ENCODE measurements at regions not wholly inside any gene's neighbourhood (a gene's known extent, or its start where the extent isn't known, plus 50 kb on each side); places are given as distances from the start of the nearest gene placed in this dataset.
"Not testable (repeated sequence)": the region's sequence is repeated elsewhere in the genome, so short reads cannot be mapped to it uniquely, and the experiment has no call there.

DNA sequence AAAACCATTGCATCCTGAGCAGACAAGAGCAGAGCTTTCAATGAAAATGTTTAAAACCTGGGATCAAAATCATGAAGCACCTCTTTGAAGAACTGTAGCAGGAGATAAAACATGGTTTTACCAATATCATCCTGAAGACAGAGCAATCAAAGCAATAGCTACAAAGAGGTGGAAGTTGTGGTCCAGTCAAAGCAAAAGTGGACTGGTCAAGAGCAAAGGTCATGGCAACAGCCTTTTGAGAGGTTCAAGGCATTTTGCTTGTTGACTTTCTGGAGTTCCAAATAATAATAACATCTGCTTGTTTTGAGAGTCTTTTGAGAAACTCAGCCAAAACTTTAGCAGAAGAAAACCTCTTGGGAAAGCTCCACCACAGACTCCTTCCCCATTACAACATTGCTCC lies 893.9 kb upstream of the POT1 start:
- H3K9me3 ChIP-seq (ENCODE audit: low read length), result no peaks in the 10 kb centered on the region
- H3K27ac ChIP-seq (ENCODE audit: low read depth, low read length, poor library complexity, severe bottlenecking), result no peak overlapping the region
- no peaks in the 10 kb centered on the region for H4K20me1 ChIP-seq (ENCODE audit: insufficient read depth, low read length)
- no peaks in the 10 kb centered on the region for H3K79me2 ChIP-seq (ENCODE audit: insufficient read depth, low read length)
- no peaks in the 10 kb centered on the region for H3K36me3 ChIP-seq (ENCODE audit: insufficient read depth, low read length)
- H3K4me3 ChIP-seq (ENCODE audit: low read depth, low read length, poor library complexity, severe bottlenecking), result no peak overlapping the region
- no peak overlapping the region for H3K9ac ChIP-seq (ENCODE audit: low read length)
- H3K4me2 ChIP-seq (ENCODE audit: low read length), result no peak overlapping the region
- H3K4me1 ChIP-seq (ENCODE audit: insufficient read depth, low read length, severe bottlenecking), result no peaks in the 10 kb centered on the region
- no peaks in the 10 kb centered on the region for H3K27me3 ChIP-seq (ENCODE audit: insufficient read depth, low read length)
- no peaks in the 10 kb centered on the region for H3F3A ChIP-seq (ENCODE audit: insufficient read depth, low read length)
- TF ChIP-seq, protein P1, sequence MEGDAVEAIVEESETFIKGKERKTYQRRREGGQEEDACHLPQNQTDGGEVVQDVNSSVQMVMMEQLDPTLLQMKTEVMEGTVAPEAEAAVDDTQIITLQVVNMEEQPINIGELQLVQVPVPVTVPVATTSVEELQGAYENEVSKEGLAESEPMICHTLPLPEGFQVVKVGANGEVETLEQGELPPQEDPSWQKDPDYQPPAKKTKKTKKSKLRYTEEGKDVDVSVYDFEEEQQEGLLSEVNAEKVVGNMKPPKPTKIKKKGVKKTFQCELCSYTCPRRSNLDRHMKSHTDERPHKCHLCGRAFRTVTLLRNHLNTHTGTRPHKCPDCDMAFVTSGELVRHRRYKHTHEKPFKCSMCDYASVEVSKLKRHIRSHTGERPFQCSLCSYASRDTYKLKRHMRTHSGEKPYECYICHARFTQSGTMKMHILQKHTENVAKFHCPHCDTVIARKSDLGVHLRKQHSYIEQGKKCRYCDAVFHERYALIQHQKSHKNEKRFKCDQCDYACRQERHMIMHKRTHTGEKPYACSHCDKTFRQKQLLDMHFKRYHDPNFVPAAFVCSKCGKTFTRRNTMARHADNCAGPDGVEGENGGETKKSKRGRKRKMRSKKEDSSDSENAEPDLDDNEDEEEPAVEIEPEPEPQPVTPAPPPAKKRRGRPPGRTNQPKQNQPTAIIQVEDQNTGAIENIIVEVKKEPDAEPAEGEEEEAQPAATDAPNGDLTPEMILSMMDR (IDR thresholded peaks at IDR 0.05; ENCODE audit: low read length), result no peak
- no peak for TF ChIP-seq EZH2 (IDR thresholded peaks at IDR 0.05; ENCODE audit: borderline replicate concordance, low read length)
- H2AFZ ChIP-seq (ENCODE audit: low read length), result no peak overlapping the region
- H3K9me2 ChIP-seq (ENCODE audit: low read depth, low read length), result no peaks in the 10 kb centered on the region

DNA sequence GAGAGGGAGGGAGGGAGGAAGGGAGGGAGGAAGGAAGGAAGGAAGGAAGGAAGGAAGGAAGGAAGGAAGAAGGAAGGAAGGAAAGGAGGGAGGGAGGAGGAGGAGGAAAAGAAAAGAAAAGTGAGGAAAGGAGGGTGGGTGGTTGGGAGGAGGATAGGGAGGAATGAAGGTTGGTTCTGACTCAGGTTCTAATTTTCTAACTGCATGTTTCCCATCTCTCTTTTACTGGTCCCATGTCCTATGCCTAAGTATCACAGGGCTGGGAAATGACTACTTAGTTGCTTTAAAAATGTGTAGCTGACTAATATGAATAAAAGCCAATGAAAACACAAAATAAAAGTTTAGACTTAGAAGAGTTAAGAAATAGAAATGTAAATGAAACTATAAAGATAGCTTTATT lies 890.9 kb upstream of the POT1 start:
- H4K20me1 ChIP-seq (ENCODE audit: insufficient read depth, low read length), result no peaks in the 10 kb centered on the region
- TF ChIP-seq, protein P1 (IDR thresholded peaks at IDR 0.05; ENCODE audit: low read length), result no peak
- TF ChIP-seq EZH2 (IDR thresholded peaks at IDR 0.05; ENCODE audit: borderline replicate concordance, low read length), result no peak
- H3K27me3 ChIP-seq (ENCODE audit: insufficient read depth, low read length), result no peaks in the 10 kb centered on the region
- no peaks in the 10 kb centered on the region for H3K36me3 ChIP-seq (ENCODE audit: insufficient read depth, low read length)
- no peak overlapping the region for H3K4me3 ChIP-seq (ENCODE audit: low read depth, low read length, poor library complexity, severe bottlenecking)
- H3K4me1 ChIP-seq (ENCODE audit: insufficient read depth, low read length, severe bottlenecking), result no peaks in the 10 kb centered on the region
- peaks cover 5% of the 10 kb centered on the region; the same call in 1 of the 2 replicates for H3K9me2 ChIP-seq (ENCODE audit: low read depth, low read length)
- no peaks in the 10 kb centered on the region for H3K9me3 ChIP-seq (ENCODE audit: low read length)
- no peaks in the 10 kb centered on the region for H3K79me2 ChIP-seq (ENCODE audit: insufficient read depth, low read length)
- H2AFZ ChIP-seq (ENCODE audit: low read length), result no peak overlapping the region
- no peaks in the 10 kb centered on the region for H3F3A ChIP-seq (ENCODE audit: insufficient read depth, low read length)
- no peak overlapping the region for H3K4me2 ChIP-seq (ENCODE audit: low read length)
- no peak overlapping the region for H3K9ac ChIP-seq (ENCODE audit: low read length)
- no peak overlapping the region for H3K27ac ChIP-seq (ENCODE audit: low read depth, low read length, poor library complexity, severe bottlenecking)

GRCh38 chr7:125814100-125814499 lies 884.5 kb upstream of the POT1 start:
- Histone ChIP-seq H3F3A (ENCODE audit: insufficient read depth, low read length) (no peaks in the 10 kb centered on the region), H4K20me1 (ENCODE audit: insufficient read depth, low read length) (no peaks in the 10 kb centered on the region), H3K9me2 (ENCODE audit: low read depth, low read length) (peaks cover 5% of the 10 kb centered on the region; the same call in 1 of the 2 replicates), H3K4me3 (ENCODE audit: low read depth, low read length, poor library complexity, severe bottlenecking) (no peak overlapping the region), H3K4me2 (ENCODE audit: low read length) (no peak overlapping the region), H2AFZ (ENCODE audit: low read length) (no peak overlapping the region), H3K9me3 (ENCODE audit: low read length) (no peaks in the 10 kb centered on the region), H3K27me3 (ENCODE audit: insufficient read depth, low read length) (no peaks in the 10 kb centered on the region), H3K4me1 (ENCODE audit: insufficient read depth, low read length, severe bottlenecking) (no peaks in the 10 kb centered on the region), H3K27ac (ENCODE audit: low read depth, low read length, poor library complexity, severe bottlenecking) (no peak overlapping the region), H3K79me2 (ENCODE audit: insufficient read depth, low read length) (no peaks in the 10 kb centered on the region), H3K9ac (ENCODE audit: low read length) (no peak overlapping the region), H3K36me3 (ENCODE audit: insufficient read depth, low read length) (no peaks in the 10 kb centered on the region)
- TF ChIP-seq, protein P1 (IDR thresholded peaks at IDR 0.05; ENCODE audit: low read length), result no peak
- TF ChIP-seq EZH2 (IDR thresholded peaks at IDR 0.05; ENCODE audit: borderline replicate concordance, low read length), result no peak

GRCh38 chr7:125806491-125806890 lies 876.9 kb upstream of the POT1 start:
- not testable (repeated sequence) for H3K79me2 ChIP-seq (ENCODE audit: insufficient read depth, low read length); H2AFZ ChIP-seq (ENCODE audit: low read length); H3K4me2 ChIP-seq (ENCODE audit: low read length); H3K9me3 ChIP-seq (ENCODE audit: low read length); H3K27ac ChIP-seq (ENCODE audit: low read depth, low read length, poor library complexity, severe bottlenecking); H3K36me3 ChIP-seq (ENCODE audit: insufficient read depth, low read length); H3K9me2 ChIP-seq (ENCODE audit: low read depth, low read length); H3K4me3 ChIP-seq (ENCODE audit: low read depth, low read length, poor library complexity, severe bottlenecking); H3K4me1 ChIP-seq (ENCODE audit: insufficient read depth, low read length, severe bottlenecking); H3F3A ChIP-seq (ENCODE audit: insufficient read depth, low read length); H4K20me1 ChIP-seq (ENCODE audit: insufficient read depth, low read length); H3K27me3 ChIP-seq (ENCODE audit: insufficient read depth, low read length); H3K9ac ChIP-seq (ENCODE audit: low read length)

Measured in OCI-LY1 (cell line).